Muscle layer of colon (tissue), 2 donors: ENCODE measurements at regions not wholly inside any gene's neighbourhood (a gene's known extent, or its start where the extent isn't known, plus 50 kb on each side); places are given as distances from the start of the nearest gene placed in this dataset.

ENCODE experiments used
- H3K27ac ChIP-seq: one replicate; pipeline ENCODE4 v1.7.0; 2013; ENCODE audit warnings: low read depth, mild to moderate bottlenecking, low read length, moderate library complexity
- H3K27me3 ChIP-seq, 2 donors: one replicate each; pipeline ENCODE4 v1.7.0; 2013; ENCODE audit warnings: low read length in 2 of 2, mild to moderate bottlenecking in 2 of 2; ENCODE audit not compliant: insufficient read depth in 2 of 2, control insufficient read depth in 1 of 2
- H3K36me3 ChIP-seq: one replicate; pipeline ENCODE4 v1.7.0; 2013; ENCODE audit warnings: mild to moderate bottlenecking, low read length; ENCODE audit not compliant: insufficient read depth
- H3K4me1 ChIP-seq: one replicate; pipeline ENCODE4 v1.7.0; 2013; ENCODE audit warnings: mild to moderate bottlenecking, low read length; ENCODE audit not compliant: insufficient read depth
- H3K4me3 ChIP-seq, 2 donors: one replicate each; pipeline ENCODE4 v1.7.0; 2013; ENCODE audit warnings: low read length in 2 of 2, low read depth in 1 of 2, mild to moderate bottlenecking in 1 of 2, moderate library complexity in 1 of 2
- H3K9ac ChIP-seq: one replicate; pipeline ENCODE4 v1.7.0; 2013; ENCODE audit warnings: low read length
- H3K9me3 ChIP-seq: one replicate; pipeline ENCODE4 v1.7.0; 2013; ENCODE audit warnings: mild to moderate bottlenecking, low read length
- donor health status: abdominal sarcoma.
- donor health status: Adenocarcinoma of cecum.

DNA sequence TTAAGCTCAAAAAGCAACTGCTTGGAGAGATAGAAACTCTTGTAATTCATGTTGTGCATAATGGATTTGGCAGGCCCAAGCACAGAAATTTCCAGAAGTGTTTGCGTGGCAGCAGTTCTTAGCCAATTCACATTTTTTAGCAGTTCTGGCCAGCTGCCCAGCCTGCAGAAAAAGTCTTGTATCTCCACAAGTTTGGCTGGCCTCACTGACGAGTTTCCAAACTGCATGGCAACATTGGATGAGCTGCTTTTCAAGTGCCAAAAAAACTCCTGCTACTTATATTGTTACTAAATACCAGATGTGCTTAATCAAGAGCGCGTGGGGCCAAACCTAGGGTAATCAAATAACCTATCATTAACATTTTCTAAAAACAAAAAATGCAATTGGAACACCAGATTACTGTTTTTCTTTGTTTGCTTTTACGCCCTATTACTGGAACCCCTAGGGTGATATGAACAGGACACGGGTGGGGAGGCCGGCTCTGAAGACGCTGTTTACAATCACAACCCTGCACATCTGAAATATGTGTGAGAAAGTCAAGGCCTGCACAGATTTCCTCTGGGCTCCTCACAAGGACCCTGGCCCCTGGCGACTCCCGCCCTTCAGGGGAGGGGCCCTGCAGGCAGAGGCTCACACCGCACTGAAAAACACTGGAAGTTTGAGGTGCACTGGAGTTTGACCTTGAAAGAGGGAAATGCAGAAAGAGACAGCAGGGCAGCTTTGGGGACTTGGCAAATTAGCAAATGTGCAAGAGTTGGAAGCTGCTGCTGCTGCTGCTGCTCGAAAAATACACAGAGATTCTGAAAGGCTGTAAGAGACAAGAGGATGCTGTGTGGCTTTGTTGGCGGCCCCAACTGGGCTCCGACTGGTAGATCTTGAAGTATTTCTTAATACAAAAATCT, 55.2 kb upstream of the TARBP1 start:
- Histone ChIP-seq H3K4me3 (peak overlapping the region in 1 of 2 donors; percentile 1), H3K9ac (peak overlapping the region; percentile 66), H3K27ac (peak overlapping the region; percentile 80), H3K36me3 (no peaks in the 10 kb centered on the region), H3K4me1 (peaks cover 96% of the 10 kb centered on the region), H3K27me3 (no peaks in the 10 kb centered on the region), H3K9me3 (no peaks in the 10 kb centered on the region)

DNA sequence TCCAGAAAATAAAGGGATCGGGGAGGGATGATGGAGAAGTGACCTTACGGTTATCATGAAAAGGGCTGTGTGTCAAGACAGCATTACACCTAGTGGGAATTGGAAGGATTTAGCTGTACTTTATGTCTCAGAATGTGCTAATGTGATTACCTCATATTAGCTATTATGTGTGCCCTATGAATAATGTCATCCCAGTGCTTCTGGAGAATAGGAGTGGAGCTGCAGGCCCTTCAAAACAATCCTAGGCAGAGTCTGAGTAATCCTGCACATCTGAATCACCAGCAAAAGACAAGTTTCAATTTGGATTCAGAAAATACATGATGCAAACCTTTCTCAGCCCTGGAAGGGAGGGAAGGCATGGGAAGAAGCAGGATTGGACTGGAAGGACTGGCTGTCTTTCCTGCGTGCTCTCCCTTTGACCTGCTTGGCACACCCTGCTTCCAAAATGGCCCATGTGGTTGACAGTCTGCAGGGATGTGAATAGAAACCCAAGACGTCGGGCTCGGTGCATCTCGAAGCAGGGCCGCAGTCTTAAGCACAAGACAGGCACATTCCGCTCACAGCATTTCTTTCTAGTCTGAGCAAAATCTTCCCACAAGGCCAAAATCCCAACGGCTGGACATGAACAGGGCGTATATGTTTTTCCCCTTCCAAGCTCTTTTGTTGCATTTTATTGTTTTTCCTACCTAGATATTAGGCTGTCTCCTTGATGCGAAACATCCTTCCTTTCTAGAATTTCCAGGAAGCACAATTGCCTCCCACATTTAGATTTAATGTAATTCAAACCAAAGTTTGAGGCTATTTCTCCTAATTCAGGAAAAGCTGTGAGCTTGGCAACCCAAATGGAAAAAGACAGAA, 54.3 kb upstream of the TARBP1 start:
- H3K27ac ChIP-seq, result peak overlapping the region; percentile 80
- no peak overlapping the region for H3K4me3 ChIP-seq
- no peaks in the 10 kb centered on the region for H3K36me3 ChIP-seq
- no peaks in the 10 kb centered on the region for H3K9me3 ChIP-seq
- H3K27me3 ChIP-seq, result no peaks in the 10 kb centered on the region
- peaks cover 96% of the 10 kb centered on the region for H3K4me1 ChIP-seq
- peak overlapping the region; percentile 72 for H3K9ac ChIP-seq

DNA sequence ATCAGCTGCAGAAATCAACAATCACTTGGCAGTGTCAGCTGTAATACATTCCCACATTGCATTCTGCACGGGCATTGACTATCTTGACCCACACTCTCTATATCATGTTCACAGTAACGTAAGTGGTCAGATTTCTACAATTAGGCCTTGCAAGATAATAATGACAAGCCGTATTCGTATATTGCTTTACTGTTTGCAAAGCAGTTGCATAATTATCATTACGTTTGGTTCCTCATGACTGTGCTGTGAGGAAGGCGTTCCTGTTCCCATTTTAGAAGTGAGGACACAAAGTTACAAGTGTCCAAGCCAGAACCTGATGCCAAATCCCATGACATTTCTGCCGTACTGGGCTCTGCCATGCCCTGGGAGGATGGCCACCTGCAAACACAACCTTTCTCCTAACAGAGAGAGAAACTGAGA, 53.5 kb upstream of the TARBP1 start:
- H3K27me3 ChIP-seq, result no peaks in the 10 kb centered on the region
- peak overlapping the region; percentile 72 for H3K9ac ChIP-seq
- no peak overlapping the region for H3K4me3 ChIP-seq
- peaks cover 91% of the 10 kb centered on the region for H3K4me1 ChIP-seq
- no peaks in the 10 kb centered on the region for H3K9me3 ChIP-seq
- peak overlapping the region; percentile 80 for H3K27ac ChIP-seq
- H3K36me3 ChIP-seq, result no peaks in the 10 kb centered on the region

DNA sequence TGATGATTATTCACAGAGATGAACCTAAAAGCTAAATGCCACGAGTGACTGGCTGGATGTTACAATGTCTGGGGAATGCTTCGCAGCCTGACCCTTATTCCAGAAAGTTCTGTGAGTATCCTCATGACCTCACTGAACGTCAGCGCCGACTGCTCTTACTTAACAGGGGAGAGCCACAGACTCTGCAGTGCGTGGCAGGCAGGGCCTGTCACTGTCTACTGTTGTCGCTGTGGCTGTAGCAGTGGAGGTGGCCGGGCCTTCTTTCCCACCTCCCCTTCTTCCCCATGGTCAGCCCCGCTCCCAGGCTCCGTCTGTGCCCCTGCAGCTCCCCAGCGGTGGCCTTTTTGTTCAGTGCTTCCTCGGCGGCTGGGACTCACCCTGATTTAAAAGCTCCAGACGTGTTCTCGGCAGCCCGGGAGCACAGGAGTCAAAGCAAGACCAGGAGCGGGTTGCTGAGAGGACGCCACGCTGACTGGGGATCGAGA, 52.2 kb upstream of the TARBP1 start:
- Histone ChIP-seq H3K36me3 (no peaks in the 10 kb centered on the region), H3K27me3 (no peaks in the 10 kb centered on the region), H3K4me3 (peak overlapping the region in 1 of 2 donors; percentile 41), H3K27ac (peak overlapping the region; percentile 80), H3K9ac (peak overlapping the region; percentile 72), H3K9me3 (no peaks in the 10 kb centered on the region), H3K4me1 (peaks cover 81% of the 10 kb centered on the region)

DNA sequence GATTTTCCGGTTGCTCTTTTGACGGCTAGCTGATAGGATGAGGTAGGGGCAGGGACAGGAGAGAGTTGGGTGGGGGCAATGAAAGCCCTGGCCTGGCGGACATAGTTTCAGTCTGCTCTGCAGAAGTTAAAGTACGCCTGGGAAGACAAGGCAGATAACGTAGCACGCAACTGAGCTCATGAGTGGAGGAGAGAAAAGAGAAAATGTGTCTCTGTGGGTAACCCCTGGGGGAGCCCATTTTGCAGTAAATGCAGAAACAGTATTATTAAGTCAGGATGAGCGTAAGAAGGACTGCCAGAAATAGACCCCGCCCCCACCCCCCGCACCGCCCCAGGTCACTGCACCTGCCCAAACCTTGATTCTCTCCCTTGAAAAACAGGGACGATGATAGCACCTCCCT, 51.7 kb upstream of the TARBP1 start:
- H3K27ac ChIP-seq, result peak overlapping the region; percentile 80
- H3K9me3 ChIP-seq, result no peaks in the 10 kb centered on the region
- peak overlapping the region in 1 of 2 donors; percentile 41 for H3K4me3 ChIP-seq
- no peak overlapping the region for H3K9ac ChIP-seq
- no peaks in the 10 kb centered on the region for H3K36me3 ChIP-seq
- peaks cover 77% of the 10 kb centered on the region for H3K4me1 ChIP-seq
- H3K27me3 ChIP-seq, result no peaks in the 10 kb centered on the region

DNA sequence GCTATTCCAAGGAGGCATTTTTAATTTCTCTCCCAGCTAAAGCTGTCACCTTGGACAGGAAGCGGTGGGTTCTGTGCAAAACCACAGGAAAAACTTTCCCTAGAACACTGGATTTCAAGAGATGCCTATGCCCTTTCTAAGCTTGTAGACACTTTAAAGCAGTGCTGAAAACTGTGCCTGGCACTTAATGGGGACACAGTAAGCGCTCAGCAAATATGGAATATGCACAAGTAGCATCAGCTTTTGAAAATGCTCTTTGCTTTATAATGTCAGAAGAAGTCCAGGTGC, 50.9 kb upstream of the TARBP1 start:
- H3K4me1 ChIP-seq, result peaks cover 76% of the 10 kb centered on the region

DNA sequence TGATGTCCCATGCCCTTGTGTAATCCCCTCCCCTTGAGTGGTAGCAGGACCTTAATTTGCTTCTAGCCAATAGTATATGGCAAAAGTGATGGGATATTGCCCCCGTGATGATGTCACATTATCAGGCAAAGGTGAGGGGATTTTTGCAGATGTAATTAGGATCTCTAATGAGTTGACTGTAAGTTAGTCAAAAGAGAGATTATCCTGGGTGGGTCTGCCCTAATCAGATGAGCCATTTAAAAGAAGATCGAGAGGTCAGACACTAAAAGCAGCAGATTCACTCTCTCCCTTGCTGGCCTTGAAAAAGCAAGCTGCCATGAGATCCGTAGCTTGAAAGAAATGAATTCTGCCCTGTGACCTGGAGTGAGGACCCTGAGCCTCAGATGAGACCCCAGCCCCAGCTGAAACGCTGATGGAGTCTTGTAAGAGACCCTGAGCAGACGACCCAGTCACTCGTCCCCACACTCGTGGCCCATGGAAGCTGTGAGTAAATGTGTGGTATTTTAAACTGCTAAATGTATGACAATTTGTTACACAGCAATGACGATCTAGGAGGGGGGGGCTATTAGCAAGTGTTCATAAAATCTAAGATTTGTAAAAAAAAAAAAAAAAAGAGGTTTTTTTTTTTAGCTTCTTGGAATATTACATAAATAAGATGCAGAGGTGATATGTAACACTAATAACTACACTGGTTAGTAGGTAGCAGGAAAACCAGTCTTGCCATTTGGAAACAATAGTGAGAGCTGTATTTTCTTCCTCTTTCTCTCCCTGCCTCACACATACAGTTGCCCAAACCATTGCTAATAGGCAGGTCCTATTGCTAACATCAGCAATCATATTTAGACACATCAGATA, 50.3 kb upstream of the TARBP1 start:
- peaks cover 73% of the 10 kb centered on the region for H3K4me1 ChIP-seq
- H3K36me3 ChIP-seq, result no peaks in the 10 kb centered on the region
- H3K9me3 ChIP-seq, result no peaks in the 10 kb centered on the region
- no peaks in the 10 kb centered on the region for H3K27me3 ChIP-seq
- peak overlapping the region; percentile 60 for H3K27ac ChIP-seq
- no peak overlapping the region for H3K9ac ChIP-seq
- H3K4me3 ChIP-seq, result peak overlapping the region in 1 of 2 donors; percentile 34

More for the DNA sequence above, 50.9 kb upstream of the TARBP1 start:
- peak overlapping the region in 1 of 2 donors; percentile 34 for H3K4me3 ChIP-seq
- peak overlapping the region; percentile 50 for H3K27ac ChIP-seq
- no peaks in the 10 kb centered on the region for H3K9me3 ChIP-seq
- no peaks in the 10 kb centered on the region for H3K36me3 ChIP-seq
- H3K27me3 ChIP-seq, result no peaks in the 10 kb centered on the region
- H3K9ac ChIP-seq, result no peak overlapping the region
